ENCODE measurements at regions not wholly inside any gene's neighbourhood (a gene's known extent, or its start where the extent isn't known, plus 50 kb on each side); places are given as distances from the start of the nearest gene placed in this dataset.
"Not testable (repeated sequence)": the region's sequence is repeated elsewhere in the genome, so short reads cannot be mapped to it uniquely, and the experiment has no call there.

- no peaks in the 10 kb centered on the region for H3K27me3 ChIP-seq (ENCODE audit: control insufficient read depth in 2 of 2, insufficient read depth in 1 of 2, low read length in 1 of 2)
- no peaks in the 10 kb centered on the region for H3K36me3 ChIP-seq (ENCODE audit: control insufficient read depth in 2 of 2, insufficient read depth in 2 of 2, low read length in 1 of 2)
- H3K9me3 ChIP-seq (ENCODE audit: control insufficient read depth in 2 of 2, insufficient read depth in 1 of 2, low read length in 1 of 2): no peaks in the 10 kb centered on the region
- no peak for DNase-seq (ENCODE audit: low read depth in 6 of 9, low spot score in 9 of 9)
- H3K27ac ChIP-seq (ENCODE audit: low read depth in 1 of 2, low read length in 1 of 2): no peak overlapping the region
- H3K4me3 ChIP-seq (ENCODE audit: low read length in 2 of 2): no peak overlapping the region
- no peaks in the 10 kb centered on the region for H3K4me1 ChIP-seq (ENCODE audit: control insufficient read depth in 2 of 2, insufficient read depth in 2 of 2, low read length in 2 of 2)
- WGBS: 87% methylated on average over 3 of the region's 3 CpGs
These were observed 128.9 kb upstream of the VWC2 start for GRCh38 chr7:49644396-49645166.

GRCh38 chr7:49645296-49645695 is 128.1 kb upstream of the VWC2 start:
- H3K9me3 ChIP-seq (ENCODE audit: control insufficient read depth in 2 of 2, insufficient read depth in 1 of 2, low read length in 1 of 2): no peaks in the 10 kb centered on the region
- WGBS: 73% methylated on average over 3 of the region's 3 CpGs
- no peak for DNase-seq (ENCODE audit: low read depth in 6 of 9, low spot score in 9 of 9)
- H3K27me3 ChIP-seq (ENCODE audit: control insufficient read depth in 2 of 2, insufficient read depth in 1 of 2, low read length in 1 of 2): no peaks in the 10 kb centered on the region
- no peak overlapping the region for H3K4me3 ChIP-seq (ENCODE audit: low read length in 2 of 2)
- H3K27ac ChIP-seq (ENCODE audit: low read depth in 1 of 2, low read length in 1 of 2): no peak overlapping the region
- no peaks in the 10 kb centered on the region for H3K36me3 ChIP-seq (ENCODE audit: control insufficient read depth in 2 of 2, insufficient read depth in 2 of 2, low read length in 1 of 2)
- H3K4me1 ChIP-seq (ENCODE audit: control insufficient read depth in 2 of 2, insufficient read depth in 2 of 2, low read length in 2 of 2): no peaks in the 10 kb centered on the region

GRCh38 chr7:49660170-49660783 is 113.2 kb upstream of the VWC2 start:
- H3K27ac ChIP-seq (ENCODE audit: low read depth in 1 of 2, low read length in 1 of 2): no peak overlapping the region
- H3K36me3 ChIP-seq (ENCODE audit: control insufficient read depth in 2 of 2, insufficient read depth in 2 of 2, low read length in 1 of 2): no peaks in the 10 kb centered on the region
- H3K27me3 ChIP-seq (ENCODE audit: control insufficient read depth in 2 of 2, insufficient read depth in 1 of 2, low read length in 1 of 2): no peaks in the 10 kb centered on the region
- no peaks in the 10 kb centered on the region for H3K9me3 ChIP-seq (ENCODE audit: control insufficient read depth in 2 of 2, insufficient read depth in 1 of 2, low read length in 1 of 2)
- WGBS: 78% methylated on average over 3 of the region's 3 CpGs
- H3K4me3 ChIP-seq (ENCODE audit: low read length in 2 of 2): no peak overlapping the region
- DNase-seq (ENCODE audit: low read depth in 6 of 9, low spot score in 9 of 9): no peak
- H3K4me1 ChIP-seq (ENCODE audit: control insufficient read depth in 2 of 2, insufficient read depth in 2 of 2, low read length in 2 of 2): no peaks in the 10 kb centered on the region

- Histone ChIP-seq H3K4me1 (ENCODE audit: control insufficient read depth in 2 of 2, insufficient read depth in 2 of 2, low read length in 2 of 2) (no peaks in the 10 kb centered on the region), H3K27me3 (ENCODE audit: control insufficient read depth in 2 of 2, insufficient read depth in 1 of 2, low read length in 1 of 2) (no peaks in the 10 kb centered on the region), H3K27ac (ENCODE audit: low read depth in 1 of 2, low read length in 1 of 2) (no peak overlapping the region), H3K36me3 (ENCODE audit: control insufficient read depth in 2 of 2, insufficient read depth in 2 of 2, low read length in 1 of 2) (no peaks in the 10 kb centered on the region), H3K4me3 (ENCODE audit: low read length in 2 of 2) (no peak overlapping the region), H3K9me3 (ENCODE audit: control insufficient read depth in 2 of 2, insufficient read depth in 1 of 2, low read length in 1 of 2) (no peaks in the 10 kb centered on the region)
- no peak for DNase-seq (ENCODE audit: low read depth in 6 of 9, low spot score in 9 of 9)
- WGBS: 91% methylated on average over 14 of the region's 14 CpGs
These were observed 112.5 kb upstream of the VWC2 start for GRCh38 chr7:49660976-49661375.

- H3K27ac ChIP-seq (ENCODE audit: low read depth in 1 of 2, low read length in 1 of 2); H3K9me3 ChIP-seq (ENCODE audit: control insufficient read depth in 2 of 2, insufficient read depth in 1 of 2, low read length in 1 of 2); H3K27me3 ChIP-seq (ENCODE audit: control insufficient read depth in 2 of 2, insufficient read depth in 1 of 2, low read length in 1 of 2); DNase-seq (ENCODE audit: low read depth in 6 of 9, low spot score in 9 of 9); H3K4me3 ChIP-seq (ENCODE audit: low read length in 2 of 2); H3K4me1 ChIP-seq (ENCODE audit: control insufficient read depth in 2 of 2, insufficient read depth in 2 of 2, low read length in 2 of 2); H3K36me3 ChIP-seq (ENCODE audit: control insufficient read depth in 2 of 2, insufficient read depth in 2 of 2, low read length in 1 of 2): not testable (repeated sequence)
- WGBS: 77% methylated on average over 10 of the region's 10 CpGs
These were observed 107.5 kb upstream of the VWC2 start for GRCh38 chr7:49665963-49666362.

- H3K36me3 ChIP-seq (ENCODE audit: control insufficient read depth in 2 of 2, insufficient read depth in 2 of 2, low read length in 1 of 2): no peaks in the 10 kb centered on the region
- no peaks in the 10 kb centered on the region for H3K27me3 ChIP-seq (ENCODE audit: control insufficient read depth in 2 of 2, insufficient read depth in 1 of 2, low read length in 1 of 2)
- H3K4me3 ChIP-seq (ENCODE audit: low read length in 2 of 2): no peak overlapping the region
- H3K27ac ChIP-seq (ENCODE audit: low read depth in 1 of 2, low read length in 1 of 2): no peak overlapping the region
- 91% methylated on average over 1 of the region's 1 CpG for WGBS
- H3K4me1 ChIP-seq (ENCODE audit: control insufficient read depth in 2 of 2, insufficient read depth in 2 of 2, low read length in 2 of 2): no peaks in the 10 kb centered on the region
- no peaks in the 10 kb centered on the region for H3K9me3 ChIP-seq (ENCODE audit: control insufficient read depth in 2 of 2, insufficient read depth in 1 of 2, low read length in 1 of 2)
- no peak for DNase-seq (ENCODE audit: low read depth in 6 of 9, low spot score in 9 of 9)
These were observed 106.7 kb upstream of the VWC2 start for GRCh38 chr7:49666764-49667163.

GRCh38 chr7:49669285-49669684 is 104.2 kb upstream of the VWC2 start:
- Histone ChIP-seq H3K9me3 (ENCODE audit: control insufficient read depth in 2 of 2, insufficient read depth in 1 of 2, low read length in 1 of 2) (no peaks in the 10 kb centered on the region), H3K4me1 (ENCODE audit: control insufficient read depth in 2 of 2, insufficient read depth in 2 of 2, low read length in 2 of 2) (no peaks in the 10 kb centered on the region), H3K4me3 (ENCODE audit: low read length in 2 of 2) (no peak overlapping the region), H3K27me3 (ENCODE audit: control insufficient read depth in 2 of 2, insufficient read depth in 1 of 2, low read length in 1 of 2) (no peaks in the 10 kb centered on the region), H3K36me3 (ENCODE audit: control insufficient read depth in 2 of 2, insufficient read depth in 2 of 2, low read length in 1 of 2) (no peaks in the 10 kb centered on the region), H3K27ac (ENCODE audit: low read depth in 1 of 2, low read length in 1 of 2) (no peak overlapping the region)
- DNase-seq (ENCODE audit: low read depth in 6 of 9, low spot score in 9 of 9): no peak
- WGBS: 83% methylated on average over 1 of the region's 1 CpG

GRCh38 chr7:49669692-49670260 is 103.7 kb upstream of the VWC2 start:
- WGBS: 85% methylated on average over 16 of the region's 16 CpGs
- Histone ChIP-seq H3K27me3 (ENCODE audit: control insufficient read depth in 2 of 2, insufficient read depth in 1 of 2, low read length in 1 of 2) (no peaks in the 10 kb centered on the region), H3K36me3 (ENCODE audit: control insufficient read depth in 2 of 2, insufficient read depth in 2 of 2, low read length in 1 of 2) (no peaks in the 10 kb centered on the region), H3K27ac (ENCODE audit: low read depth in 1 of 2, low read length in 1 of 2) (no peak overlapping the region), H3K4me3 (ENCODE audit: low read length in 2 of 2) (no peak overlapping the region), H3K9me3 (ENCODE audit: control insufficient read depth in 2 of 2, insufficient read depth in 1 of 2, low read length in 1 of 2) (no peaks in the 10 kb centered on the region), H3K4me1 (ENCODE audit: control insufficient read depth in 2 of 2, insufficient read depth in 2 of 2, low read length in 2 of 2) (no peaks in the 10 kb centered on the region)
- no peak for DNase-seq (ENCODE audit: low read depth in 6 of 9, low spot score in 9 of 9)

GRCh38 chr7:49670991-49671390 is 102.4 kb upstream of the VWC2 start:
- no peak for DNase-seq (ENCODE audit: low read depth in 6 of 9, low spot score in 9 of 9)
- Histone ChIP-seq H3K9me3 (ENCODE audit: control insufficient read depth in 2 of 2, insufficient read depth in 1 of 2, low read length in 1 of 2) (no peaks in the 10 kb centered on the region), H3K27me3 (ENCODE audit: control insufficient read depth in 2 of 2, insufficient read depth in 1 of 2, low read length in 1 of 2) (no peaks in the 10 kb centered on the region), H3K4me3 (ENCODE audit: low read length in 2 of 2) (no peak overlapping the region), H3K27ac (ENCODE audit: low read depth in 1 of 2, low read length in 1 of 2) (no peak overlapping the region), H3K36me3 (ENCODE audit: control insufficient read depth in 2 of 2, insufficient read depth in 2 of 2, low read length in 1 of 2) (no peaks in the 10 kb centered on the region), H3K4me1 (ENCODE audit: control insufficient read depth in 2 of 2, insufficient read depth in 2 of 2, low read length in 2 of 2) (no peaks in the 10 kb centered on the region)
- 89% methylated on average over 4 of the region's 4 CpGs for WGBS

All from thymus (tissue), 11 donors.